Fibroblast of the aortic adventitia (primary cell): ENCODE measurements at regions not wholly inside any gene's neighbourhood (a gene's known extent, or its start where the extent isn't known, plus 50 kb on each side); places are given as distances from the start of the nearest gene placed in this dataset.
"Not testable (repeated sequence)": the region's sequence is repeated elsewhere in the genome, so short reads cannot be mapped to it uniquely, and the experiment has no call there.

Experiments
- DNase-seq: peaks from one replicate; pipeline ENCODE4 v3.0.0-alpha.2; 2010; ENCODE audit warnings: low read depth
- H3K4me3 ChIP-seq: 2 replicates; pipeline ENCODE4 v1.5.1; 2011; ENCODE audit warnings: low read depth, mild to moderate bottlenecking, control low read depth, low read length, moderate library complexity
- TF ChIP-seq, protein P1 (sequence below): IDR thresholded peaks from 2 replicates; pipeline ENCODE4 v1.5.1; 2011; ENCODE audit warnings: mild to moderate bottlenecking, low read length, control low read depth, inconsistent platforms; ENCODE audit not compliant: insufficient read depth

DNA sequence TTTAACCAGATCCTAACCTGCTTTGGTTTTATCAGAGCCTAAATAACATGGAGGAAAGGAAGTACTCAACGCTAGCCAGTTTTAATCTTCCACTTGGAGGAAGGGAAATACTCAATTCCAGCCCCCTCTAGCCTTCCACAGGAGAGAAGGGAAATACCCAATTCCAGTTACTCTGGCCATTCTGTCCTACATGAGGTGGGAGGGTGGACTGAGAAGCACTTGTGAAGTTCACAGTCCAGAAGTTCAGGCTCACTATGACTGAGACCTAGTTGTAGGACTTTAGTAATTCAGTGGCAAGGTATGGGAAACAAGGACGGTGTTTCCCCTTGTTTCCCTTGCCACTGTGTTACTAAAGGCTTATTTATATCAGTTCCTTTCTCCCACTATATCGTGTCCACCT, 672.0 kb downstream of the RFPL4B start:
- TF ChIP-seq, protein P1, sequence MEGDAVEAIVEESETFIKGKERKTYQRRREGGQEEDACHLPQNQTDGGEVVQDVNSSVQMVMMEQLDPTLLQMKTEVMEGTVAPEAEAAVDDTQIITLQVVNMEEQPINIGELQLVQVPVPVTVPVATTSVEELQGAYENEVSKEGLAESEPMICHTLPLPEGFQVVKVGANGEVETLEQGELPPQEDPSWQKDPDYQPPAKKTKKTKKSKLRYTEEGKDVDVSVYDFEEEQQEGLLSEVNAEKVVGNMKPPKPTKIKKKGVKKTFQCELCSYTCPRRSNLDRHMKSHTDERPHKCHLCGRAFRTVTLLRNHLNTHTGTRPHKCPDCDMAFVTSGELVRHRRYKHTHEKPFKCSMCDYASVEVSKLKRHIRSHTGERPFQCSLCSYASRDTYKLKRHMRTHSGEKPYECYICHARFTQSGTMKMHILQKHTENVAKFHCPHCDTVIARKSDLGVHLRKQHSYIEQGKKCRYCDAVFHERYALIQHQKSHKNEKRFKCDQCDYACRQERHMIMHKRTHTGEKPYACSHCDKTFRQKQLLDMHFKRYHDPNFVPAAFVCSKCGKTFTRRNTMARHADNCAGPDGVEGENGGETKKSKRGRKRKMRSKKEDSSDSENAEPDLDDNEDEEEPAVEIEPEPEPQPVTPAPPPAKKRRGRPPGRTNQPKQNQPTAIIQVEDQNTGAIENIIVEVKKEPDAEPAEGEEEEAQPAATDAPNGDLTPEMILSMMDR: no peak

DNA sequence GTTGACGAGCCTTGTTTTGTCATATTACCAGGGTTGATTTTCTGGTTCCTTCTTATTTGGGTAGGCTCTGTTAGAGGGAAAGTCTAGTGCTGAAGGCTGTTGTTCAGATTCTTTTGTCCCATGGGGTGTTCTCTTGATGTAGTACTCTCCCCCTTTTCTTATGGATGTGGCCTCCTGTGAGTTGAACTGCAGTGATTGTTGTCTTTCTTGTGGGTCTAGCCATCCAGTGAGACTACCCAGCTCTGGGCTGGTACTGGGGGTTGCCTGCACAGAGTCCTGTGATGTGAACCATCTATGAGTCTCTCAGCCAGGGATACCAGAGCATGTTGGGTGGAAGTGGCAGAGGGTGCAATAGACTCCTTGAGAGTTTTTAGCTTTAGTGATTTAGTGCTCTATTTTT, 680.6 kb downstream of the RFPL4B start:
- TF ChIP-seq, protein P1: no peak
- no peak overlapping the region for H3K4me3 ChIP-seq
- no peak for DNase-seq

More for the DNA sequence above, 672.0 kb downstream of the RFPL4B start:
- no peak for DNase-seq
- no peak overlapping the region for H3K4me3 ChIP-seq

DNA sequence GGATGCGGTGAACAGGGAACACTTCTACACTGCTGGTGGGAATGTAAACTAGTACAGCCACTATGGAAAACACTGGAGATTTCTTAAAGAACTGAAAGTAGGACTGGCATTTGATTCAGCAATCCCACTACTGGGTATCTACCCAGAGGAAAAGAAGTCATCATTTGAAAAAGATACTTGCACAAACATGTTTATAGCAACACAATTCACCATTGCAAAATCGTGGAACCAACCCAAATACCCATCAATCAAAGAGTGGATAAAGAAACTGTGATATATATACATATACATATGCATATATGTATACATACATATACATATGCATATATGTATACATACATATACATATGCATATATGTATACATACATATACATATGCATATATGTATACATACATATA, 682.0 kb downstream of the RFPL4B start:
- DNase-seq, H3K4me3 ChIP-seq: not testable (repeated sequence)

DNA sequence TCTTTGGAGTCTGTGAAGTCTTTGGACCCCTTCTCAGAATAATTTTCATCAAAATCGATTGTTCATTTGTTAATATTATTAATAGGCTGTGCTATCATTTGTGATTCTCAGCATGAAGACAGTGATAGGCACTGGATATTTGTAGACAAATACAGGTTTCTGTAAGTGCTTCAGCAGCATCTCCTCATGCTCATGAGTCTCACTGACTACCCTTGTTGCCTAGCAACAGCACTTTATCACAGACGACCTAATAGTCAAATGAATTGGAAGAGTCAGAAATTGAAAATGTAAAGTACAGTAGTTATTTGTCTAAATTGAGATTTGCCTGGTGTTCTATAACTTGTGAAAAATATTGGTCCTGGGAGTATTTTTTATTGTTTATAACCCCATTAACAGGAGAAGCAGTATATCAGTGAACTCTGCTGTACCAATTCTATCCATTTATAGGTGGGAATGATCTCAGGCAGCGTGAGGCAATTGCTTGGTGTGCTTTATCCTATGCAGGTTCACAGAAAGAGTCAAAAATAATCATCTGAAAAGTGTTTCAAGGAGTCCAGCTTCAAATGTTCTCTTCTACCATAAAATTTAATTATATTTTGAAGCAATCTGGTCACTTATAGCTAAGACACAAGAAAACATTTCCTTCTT, 684.6 kb downstream of the RFPL4B start:
- H3K4me3 ChIP-seq: no peak overlapping the region
- no peak for DNase-seq
- TF ChIP-seq, protein P1: no peak

DNA sequence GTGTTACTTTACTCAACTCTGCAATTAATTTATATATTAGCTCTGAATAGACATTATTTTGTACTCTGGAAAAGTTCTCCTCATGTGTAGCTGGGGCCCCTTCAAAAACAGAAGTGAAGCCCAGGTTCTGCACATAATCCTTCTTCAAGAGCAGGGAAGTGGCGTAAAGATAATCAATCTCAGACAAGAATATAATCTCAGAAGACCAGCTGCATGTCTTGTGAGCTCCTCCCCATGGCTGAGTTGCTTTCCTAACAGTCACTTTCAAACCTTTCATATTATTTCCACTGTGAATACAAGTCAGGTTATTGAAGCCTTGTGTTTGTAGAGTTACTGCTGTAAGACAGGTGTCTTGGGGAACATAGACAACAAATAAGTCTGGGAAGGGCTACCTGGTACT, 691.9 kb downstream of the RFPL4B start:
- no peak overlapping the region for H3K4me3 ChIP-seq
- TF ChIP-seq, protein P1: no peak
- DNase-seq: no peak

DNA sequence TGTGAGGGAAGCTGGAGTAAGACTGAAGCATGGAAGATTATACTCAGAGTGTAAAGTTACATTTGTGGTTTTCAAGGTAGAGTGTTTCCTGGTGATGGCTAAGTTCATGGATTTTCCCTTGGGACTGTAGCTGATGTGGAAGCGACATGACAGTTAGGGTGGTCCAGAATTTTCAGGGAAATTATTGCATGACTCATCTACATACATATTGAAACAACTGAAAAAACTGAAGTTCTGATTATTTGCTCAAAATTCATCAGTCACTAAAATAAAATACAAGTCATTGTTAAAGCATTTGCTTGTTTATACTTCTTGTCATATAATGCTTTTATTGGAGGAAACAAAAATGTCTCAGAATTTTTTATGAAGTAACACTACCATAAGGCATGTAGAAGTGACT, 700.0 kb downstream of the RFPL4B start:
- DNase-seq: peak; percentile 62
- TF ChIP-seq, protein P1: no peak
- H3K4me3 ChIP-seq: no peak overlapping the region

DNA sequence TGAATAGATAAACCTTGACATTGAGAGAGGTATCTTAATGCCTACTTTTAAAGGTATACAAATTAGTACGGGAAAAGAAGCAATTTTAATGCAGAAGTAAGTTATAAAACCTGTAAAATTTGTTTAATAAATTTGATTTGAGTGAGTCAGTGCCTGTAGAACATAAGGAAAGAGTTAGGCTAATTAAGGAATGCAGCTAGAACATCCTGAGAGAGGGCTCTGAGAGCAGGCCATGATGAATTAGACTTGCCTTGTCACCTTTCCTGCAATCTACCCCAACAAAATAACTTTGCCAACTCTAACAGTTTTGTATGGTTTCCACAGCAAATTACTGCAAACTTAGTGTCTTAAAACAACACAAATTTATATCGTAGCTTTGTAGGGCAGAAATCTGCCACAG, 700.8 kb downstream of the RFPL4B start:
- TF ChIP-seq, protein P1: no peak
- peak; percentile 35 for DNase-seq
- no peak overlapping the region for H3K4me3 ChIP-seq
